Liver (tissue), 8 donors: ENCODE measurements at regions not wholly inside any gene's neighbourhood (a gene's known extent, or its start where the extent isn't known, plus 50 kb on each side); places are given as distances from the start of the nearest gene placed in this dataset.

Source experiments
- DNase-seq: peaks from one replicate; pipeline ENCODE4 v3.0.0-alpha.2; 2017; ENCODE audit warnings: low spot score
- H3K27ac ChIP-seq, 2 donors: one replicate each; pipeline ENCODE4 v1.7.0; 2013; ENCODE audit warnings: inconsistent platforms in 2 of 2, low read length in 2 of 2, control low read depth in 1 of 2, low read depth in 1 of 2, mild to moderate bottlenecking in 1 of 2
- H3K27me3 ChIP-seq, 4 donors: one replicate each; pipeline versions ENCODE4 v1.6.1 to v1.7.0; 2013; ENCODE audit warnings: low read length in 3 of 4, inconsistent platforms in 1 of 4, mild to moderate bottlenecking in 1 of 4, moderate library complexity in 1 of 4; ENCODE audit not compliant: control insufficient read depth in 4 of 4, insufficient read depth in 4 of 4
- H3K36me3 ChIP-seq, 4 donors: one replicate each; pipeline versions ENCODE4 v1.6.1 to v1.7.0; 2013; ENCODE audit warnings: low read length in 3 of 4, mild to moderate bottlenecking in 3 of 4, low read depth in 1 of 4, moderate library complexity in 1 of 4; ENCODE audit not compliant: control insufficient read depth in 4 of 4, insufficient read depth in 3 of 4
- H3K4me1 ChIP-seq, 4 donors: one replicate each; pipeline versions ENCODE4 v1.6.1 to v1.7.0; 2013; ENCODE audit warnings: low read length in 3 of 4, mild to moderate bottlenecking in 3 of 4, moderate library complexity in 1 of 4; ENCODE audit not compliant: control insufficient read depth in 4 of 4, insufficient read depth in 4 of 4
- H3K4me3 ChIP-seq, 3 donors: one replicate each; pipeline versions ENCODE4 v1.6.1 to v1.7.0; 2013; ENCODE audit warnings: low read length in 3 of 3, control low read depth in 1 of 3, low read depth in 1 of 3, mild to moderate bottlenecking in 1 of 3
- H3K9ac ChIP-seq, 2 donors: one replicate each; pipeline ENCODE4 v1.7.0; 2013; ENCODE audit warnings: low read length in 2 of 2, mild to moderate bottlenecking in 2 of 2, moderate library complexity in 2 of 2, control low read depth in 1 of 2, low read depth in 1 of 2
- H3K9me3 ChIP-seq, 4 donors: one replicate each; pipeline versions ENCODE4 v1.6.1 to v1.7.0; 2013; ENCODE audit warnings: low read length in 3 of 4; ENCODE audit not compliant: control insufficient read depth in 4 of 4
- EGR1 ChIP-seq, 2 donors: IDR thresholded peaks; 2 replicates each; pipeline ENCODE4 v1.6.1; 2016 to 2018; ENCODE audit warnings: antibody characterized with exemption in 2 of 2, low read depth in 2 of 2
- FOXA1 ChIP-seq: IDR thresholded peaks from 2 replicates; pipeline ENCODE4 v1.6.1; 2016; ENCODE audit warnings: antibody characterized with exemption
- FOXA2 ChIP-seq: IDR thresholded peaks from 2 replicates; pipeline ENCODE4 v1.6.1; 2016; ENCODE audit warnings: antibody characterized with exemption
- GABPA ChIP-seq, 2 donors: IDR thresholded peaks in 1 of 2; conservative IDR thresholded peaks in 1 of 2; 2 replicates each; pipeline ENCODE4 v1.6.1; 2016; ENCODE audit warnings: antibody characterized with exemption in 2 of 2, mild to moderate bottlenecking in 1 of 2, moderate library complexity in 1 of 2
- HNF4A ChIP-seq, 2 donors: conservative IDR thresholded peaks; 2 replicates each; pipeline ENCODE4 v1.6.1; 2016; ENCODE audit warnings: antibody characterized with exemption in 2 of 2, mild to moderate bottlenecking in 2 of 2
- HNF4G ChIP-seq: IDR thresholded peaks from 2 replicates; pipeline ENCODE4 v1.6.1; 2016; ENCODE audit warnings: antibody characterized with exemption
- NR2F2 ChIP-seq: IDR thresholded peaks from 2 replicates; pipeline ENCODE4 v1.6.1; 2016; ENCODE audit warnings: antibody characterized with exemption
- RAD21 ChIP-seq, 2 donors: IDR thresholded peaks; 2 replicates each; pipeline ENCODE4 v1.6.1; 2016; ENCODE audit warnings: antibody characterized with exemption in 2 of 2, mild to moderate bottlenecking in 2 of 2
- RXRA ChIP-seq, 2 donors: IDR thresholded peaks; 2 replicates each; pipeline ENCODE4 v1.6.1; 2017 to 2018; ENCODE audit warnings: antibody characterized with exemption in 2 of 2, mild to moderate bottlenecking in 1 of 2
- SP1 ChIP-seq: IDR thresholded peaks from 2 replicates; pipeline ENCODE4 v1.6.1; 2018; ENCODE audit warnings: antibody characterized with exemption, mild to moderate bottlenecking
- TAF1 ChIP-seq: conservative IDR thresholded peaks from 2 replicates; pipeline ENCODE4 v1.6.1; 2016; ENCODE audit warnings: antibody characterized with exemption, mild to moderate bottlenecking
- YY1 ChIP-seq: IDR thresholded peaks from 2 replicates; pipeline ENCODE4 v1.6.1; 2016; ENCODE audit warnings: antibody characterized with exemption, mild to moderate bottlenecking
- WGBS: extraction: QIAGEN DNeasy Blood & Tissue Kit; methylation state at CpG from one replicate; pipeline ENCODE4 v1.1.7; 2013; 5-methylcytosine and 5-hydroxymethylcytosine counted together
- TF ChIP-seq, protein P1 (sequence below): IDR thresholded peaks from 2 replicates; pipeline ENCODE4 v1.6.1; 2016; ENCODE audit warnings: antibody characterized with exemption, mild to moderate bottlenecking
- TF ChIP-seq, protein P2 (sequence below): IDR thresholded peaks from 2 replicates; pipeline ENCODE4 v1.6.1; 2016; ENCODE audit warnings: antibody characterized with exemption
- TF ChIP-seq, protein P3 (sequence below): IDR thresholded peaks from 2 replicates; pipeline ENCODE4 v1.6.1; 2016; ENCODE audit warnings: antibody characterized with exemption
- TF ChIP-seq, protein P4 (sequence below): IDR thresholded peaks from 2 replicates; pipeline ENCODE4 v1.6.1; 2016; ENCODE audit warnings: antibody characterized with exemption
- TF ChIP-seq, protein P5 (sequence below): fragments of 150-350 bp; IDR thresholded peaks from 2 replicates; pipeline ENCODE4 v1.5.1; 2017; ENCODE audit warnings: improper control_type of control experiment, low read depth, low read length; ENCODE audit not compliant: missing input control
- donor health status: healthy.
- donor health status: healthy.
- donor health status: healthy.
- donor health status: healthy.
- donor health status: healthy.

DNA sequence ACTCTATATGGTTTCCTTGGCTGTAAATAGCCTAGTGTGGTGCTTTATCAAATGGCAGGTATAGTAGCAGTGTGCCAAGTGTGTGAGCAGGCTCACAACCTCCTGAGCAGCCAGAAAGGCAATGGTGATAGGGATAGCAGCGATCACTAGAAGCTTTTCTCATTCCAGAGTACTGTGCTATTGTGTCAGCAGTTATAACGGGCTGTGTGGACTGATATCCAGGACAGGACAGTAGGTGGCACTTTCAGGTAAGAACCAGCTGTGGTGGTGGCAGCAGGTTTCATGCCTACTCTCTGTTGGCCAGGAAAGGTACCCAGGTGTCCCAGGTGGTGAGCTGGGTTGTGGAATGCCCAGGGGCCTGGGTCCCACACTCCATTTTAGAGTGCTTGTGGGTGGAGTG, 448.8 kb upstream of the BTBD3 start (continued):
- TF ChIP-seq, protein P1, sequence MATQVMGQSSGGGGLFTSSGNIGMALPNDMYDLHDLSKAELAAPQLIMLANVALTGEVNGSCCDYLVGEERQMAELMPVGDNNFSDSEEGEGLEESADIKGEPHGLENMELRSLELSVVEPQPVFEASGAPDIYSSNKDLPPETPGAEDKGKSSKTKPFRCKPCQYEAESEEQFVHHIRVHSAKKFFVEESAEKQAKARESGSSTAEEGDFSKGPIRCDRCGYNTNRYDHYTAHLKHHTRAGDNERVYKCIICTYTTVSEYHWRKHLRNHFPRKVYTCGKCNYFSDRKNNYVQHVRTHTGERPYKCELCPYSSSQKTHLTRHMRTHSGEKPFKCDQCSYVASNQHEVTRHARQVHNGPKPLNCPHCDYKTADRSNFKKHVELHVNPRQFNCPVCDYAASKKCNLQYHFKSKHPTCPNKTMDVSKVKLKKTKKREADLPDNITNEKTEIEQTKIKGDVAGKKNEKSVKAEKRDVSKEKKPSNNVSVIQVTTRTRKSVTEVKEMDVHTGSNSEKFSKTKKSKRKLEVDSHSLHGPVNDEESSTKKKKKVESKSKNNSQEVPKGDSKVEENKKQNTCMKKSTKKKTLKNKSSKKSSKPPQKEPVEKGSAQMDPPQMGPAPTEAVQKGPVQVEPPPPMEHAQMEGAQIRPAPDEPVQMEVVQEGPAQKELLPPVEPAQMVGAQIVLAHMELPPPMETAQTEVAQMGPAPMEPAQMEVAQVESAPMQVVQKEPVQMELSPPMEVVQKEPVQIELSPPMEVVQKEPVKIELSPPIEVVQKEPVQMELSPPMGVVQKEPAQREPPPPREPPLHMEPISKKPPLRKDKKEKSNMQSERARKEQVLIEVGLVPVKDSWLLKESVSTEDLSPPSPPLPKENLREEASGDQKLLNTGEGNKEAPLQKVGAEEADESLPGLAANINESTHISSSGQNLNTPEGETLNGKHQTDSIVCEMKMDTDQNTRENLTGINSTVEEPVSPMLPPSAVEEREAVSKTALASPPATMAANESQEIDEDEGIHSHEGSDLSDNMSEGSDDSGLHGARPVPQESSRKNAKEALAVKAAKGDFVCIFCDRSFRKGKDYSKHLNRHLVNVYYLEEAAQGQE, result no peak
- TF ChIP-seq HNF4A (conservative IDR thresholded peaks at IDR 0.05), result no peak
- TF ChIP-seq, protein P2, sequence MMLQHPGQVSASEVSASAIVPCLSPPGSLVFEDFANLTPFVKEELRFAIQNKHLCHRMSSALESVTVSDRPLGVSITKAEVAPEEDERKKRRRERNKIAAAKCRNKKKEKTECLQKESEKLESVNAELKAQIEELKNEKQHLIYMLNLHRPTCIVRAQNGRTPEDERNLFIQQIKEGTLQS, result no peak

DNA sequence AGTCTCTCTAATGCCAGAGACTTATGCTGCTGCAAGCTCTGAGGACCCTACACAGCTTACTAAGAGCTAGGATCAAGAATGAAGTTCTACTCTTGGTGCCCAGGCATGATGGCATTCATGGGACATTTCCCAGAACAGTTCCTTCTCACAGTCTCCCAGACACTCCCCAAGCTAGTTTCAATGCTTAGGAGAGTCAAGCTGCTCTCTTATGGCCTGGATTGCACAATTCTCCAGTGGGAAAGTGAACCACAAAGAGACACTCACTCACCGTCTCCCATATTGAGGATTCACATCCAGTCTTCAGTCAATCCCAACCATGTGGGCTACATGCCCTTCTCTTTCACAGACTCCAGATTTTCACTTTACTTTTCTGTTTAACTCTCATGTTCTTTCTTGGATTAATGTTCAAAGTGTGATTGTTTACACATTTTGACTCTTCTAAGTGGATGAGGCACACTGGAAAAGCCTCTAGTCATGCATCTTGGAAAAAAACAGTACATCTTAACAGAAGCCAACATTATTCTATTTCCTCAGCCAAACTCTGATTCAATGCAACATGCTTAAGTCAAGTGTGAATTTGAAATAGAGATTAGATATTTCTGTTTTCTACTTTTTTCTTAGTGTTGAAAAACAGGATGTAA, 447.8 kb upstream of the BTBD3 start:
- TF ChIP-seq, protein P2, result no peak
- TF ChIP-seq, protein P3, sequence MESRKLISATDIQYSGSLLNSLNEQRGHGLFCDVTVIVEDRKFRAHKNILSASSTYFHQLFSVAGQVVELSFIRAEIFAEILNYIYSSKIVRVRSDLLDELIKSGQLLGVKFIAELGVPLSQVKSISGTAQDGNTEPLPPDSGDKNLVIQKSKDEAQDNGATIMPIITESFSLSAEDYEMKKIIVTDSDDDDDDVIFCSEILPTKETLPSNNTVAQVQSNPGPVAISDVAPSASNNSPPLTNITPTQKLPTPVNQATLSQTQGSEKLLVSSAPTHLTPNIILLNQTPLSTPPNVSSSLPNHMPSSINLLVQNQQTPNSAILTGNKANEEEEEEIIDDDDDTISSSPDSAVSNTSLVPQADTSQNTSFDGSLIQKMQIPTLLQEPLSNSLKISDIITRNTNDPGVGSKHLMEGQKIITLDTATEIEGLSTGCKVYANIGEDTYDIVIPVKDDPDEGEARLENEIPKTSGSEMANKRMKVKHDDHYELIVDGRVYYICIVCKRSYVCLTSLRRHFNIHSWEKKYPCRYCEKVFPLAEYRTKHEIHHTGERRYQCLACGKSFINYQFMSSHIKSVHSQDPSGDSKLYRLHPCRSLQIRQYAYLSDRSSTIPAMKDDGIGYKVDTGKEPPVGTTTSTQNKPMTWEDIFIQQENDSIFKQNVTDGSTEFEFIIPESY, result no peak
- TF ChIP-seq TAF1, result no peak
- no peak for TF ChIP-seq EGR1 (IDR thresholded peaks at IDR 0.05; ENCODE audit: low read depth in 2 of 2)
- TF ChIP-seq, protein P4, sequence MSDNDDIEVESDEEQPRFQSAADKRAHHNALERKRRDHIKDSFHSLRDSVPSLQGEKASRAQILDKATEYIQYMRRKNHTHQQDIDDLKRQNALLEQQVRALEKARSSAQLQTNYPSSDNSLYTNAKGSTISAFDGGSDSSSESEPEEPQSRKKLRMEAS, result no peak
- TF ChIP-seq, protein P1, result no peak
- no peak for TF ChIP-seq FOXA2
- TF ChIP-seq RAD21 (IDR thresholded peaks at IDR 0.05), result no peak
- no peak for TF ChIP-seq FOXA1
- no peak for TF ChIP-seq GABPA (IDR thresholded peaks at IDR 0.05 in 1 of 2, conservative IDR thresholded peaks at IDR 0.05 in 1 of 2)
- no peak for TF ChIP-seq NR2F2
- TF ChIP-seq RXRA (IDR thresholded peaks at IDR 0.05), result no peak
- TF ChIP-seq, protein P5, sequence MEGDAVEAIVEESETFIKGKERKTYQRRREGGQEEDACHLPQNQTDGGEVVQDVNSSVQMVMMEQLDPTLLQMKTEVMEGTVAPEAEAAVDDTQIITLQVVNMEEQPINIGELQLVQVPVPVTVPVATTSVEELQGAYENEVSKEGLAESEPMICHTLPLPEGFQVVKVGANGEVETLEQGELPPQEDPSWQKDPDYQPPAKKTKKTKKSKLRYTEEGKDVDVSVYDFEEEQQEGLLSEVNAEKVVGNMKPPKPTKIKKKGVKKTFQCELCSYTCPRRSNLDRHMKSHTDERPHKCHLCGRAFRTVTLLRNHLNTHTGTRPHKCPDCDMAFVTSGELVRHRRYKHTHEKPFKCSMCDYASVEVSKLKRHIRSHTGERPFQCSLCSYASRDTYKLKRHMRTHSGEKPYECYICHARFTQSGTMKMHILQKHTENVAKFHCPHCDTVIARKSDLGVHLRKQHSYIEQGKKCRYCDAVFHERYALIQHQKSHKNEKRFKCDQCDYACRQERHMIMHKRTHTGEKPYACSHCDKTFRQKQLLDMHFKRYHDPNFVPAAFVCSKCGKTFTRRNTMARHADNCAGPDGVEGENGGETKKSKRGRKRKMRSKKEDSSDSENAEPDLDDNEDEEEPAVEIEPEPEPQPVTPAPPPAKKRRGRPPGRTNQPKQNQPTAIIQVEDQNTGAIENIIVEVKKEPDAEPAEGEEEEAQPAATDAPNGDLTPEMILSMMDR, result no peak
- TF ChIP-seq HNF4G, result no peak
- no peak for TF ChIP-seq SP1
- TF ChIP-seq HNF4A (conservative IDR thresholded peaks at IDR 0.05), result no peak
- no peak for TF ChIP-seq YY1
- no peak overlapping the region for H3K9ac ChIP-seq
- DNase-seq, result no peak
- WGBS, result 75% methylated on average over 1 of the region's 1 CpG
- no peak overlapping the region for H3K4me3 ChIP-seq
- H3K27ac ChIP-seq, result no peak overlapping the region
- no peaks in the 10 kb centered on the region for H3K9me3 ChIP-seq
- peaks cover 0 to 5% (median 2%) of the 10 kb centered on the region in 4 donors for H3K27me3 ChIP-seq
- H3K4me1 ChIP-seq, result no peaks in the 10 kb centered on the region
- H3K36me3 ChIP-seq, result no peaks in the 10 kb centered on the region
